ENCODE measurements at regions not wholly inside any gene's neighbourhood (a gene's known extent, or its start where the extent isn't known, plus 50 kb on each side); places are given as distances from the start of the nearest gene placed in this dataset.

DNA sequence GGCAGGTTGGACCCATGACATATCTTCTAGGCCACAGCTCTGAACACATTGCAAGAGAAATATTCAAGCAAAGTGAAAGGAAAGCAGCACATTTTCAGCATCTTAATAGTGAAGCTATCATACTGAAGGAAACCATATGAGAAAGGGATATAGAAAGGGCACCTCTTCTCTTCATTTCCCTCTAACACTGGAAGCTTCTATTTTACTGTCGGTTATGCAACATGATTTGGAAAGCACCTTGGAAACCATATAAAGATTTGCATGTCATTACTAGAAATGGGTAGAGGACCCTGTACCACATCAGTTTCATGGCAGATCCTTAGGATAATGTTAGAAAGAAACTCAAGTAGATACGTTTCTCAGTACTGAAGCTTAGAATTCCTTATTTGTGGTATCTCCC is 70.5 kb upstream of the HMGN3 start:
- no peak overlapping the region for H3K4me3 ChIP-seq (ENCODE audit: control insufficient read depth, low read depth, low read length)
- TF ChIP-seq, protein P1, sequence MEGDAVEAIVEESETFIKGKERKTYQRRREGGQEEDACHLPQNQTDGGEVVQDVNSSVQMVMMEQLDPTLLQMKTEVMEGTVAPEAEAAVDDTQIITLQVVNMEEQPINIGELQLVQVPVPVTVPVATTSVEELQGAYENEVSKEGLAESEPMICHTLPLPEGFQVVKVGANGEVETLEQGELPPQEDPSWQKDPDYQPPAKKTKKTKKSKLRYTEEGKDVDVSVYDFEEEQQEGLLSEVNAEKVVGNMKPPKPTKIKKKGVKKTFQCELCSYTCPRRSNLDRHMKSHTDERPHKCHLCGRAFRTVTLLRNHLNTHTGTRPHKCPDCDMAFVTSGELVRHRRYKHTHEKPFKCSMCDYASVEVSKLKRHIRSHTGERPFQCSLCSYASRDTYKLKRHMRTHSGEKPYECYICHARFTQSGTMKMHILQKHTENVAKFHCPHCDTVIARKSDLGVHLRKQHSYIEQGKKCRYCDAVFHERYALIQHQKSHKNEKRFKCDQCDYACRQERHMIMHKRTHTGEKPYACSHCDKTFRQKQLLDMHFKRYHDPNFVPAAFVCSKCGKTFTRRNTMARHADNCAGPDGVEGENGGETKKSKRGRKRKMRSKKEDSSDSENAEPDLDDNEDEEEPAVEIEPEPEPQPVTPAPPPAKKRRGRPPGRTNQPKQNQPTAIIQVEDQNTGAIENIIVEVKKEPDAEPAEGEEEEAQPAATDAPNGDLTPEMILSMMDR (IDR thresholded peaks at IDR 0.05; ENCODE audit: control insufficient read depth, insufficient read depth, low read depth, low read length, missing control alignments) = no peak
- no peak for DNase-seq (ENCODE audit: low read depth)

DNA sequence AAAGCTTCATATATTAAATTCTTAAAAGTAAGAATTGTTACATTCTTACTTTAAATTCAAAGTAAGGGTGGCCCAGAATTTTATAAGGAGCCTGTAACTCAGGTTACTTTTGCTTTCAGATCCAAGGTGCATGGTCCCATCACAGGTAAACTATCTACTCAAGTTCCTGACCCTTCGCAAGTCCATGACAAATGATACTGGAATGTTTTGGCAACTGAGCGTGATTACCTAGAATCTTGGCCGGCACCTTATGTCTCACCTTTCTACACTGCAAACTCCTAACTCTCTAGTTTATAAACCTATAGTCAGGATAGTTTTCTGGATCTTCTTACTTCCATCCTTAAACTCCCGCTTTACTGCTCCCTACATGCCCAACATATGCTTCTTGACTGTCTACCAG is 67.9 kb upstream of the HMGN3 start:
- TF ChIP-seq, protein P1 (IDR thresholded peaks at IDR 0.05; ENCODE audit: control insufficient read depth, insufficient read depth, low read depth, low read length, missing control alignments) = no peak
- no peak overlapping the region for H3K4me3 ChIP-seq (ENCODE audit: control insufficient read depth, low read depth, low read length)
- DNase-seq (ENCODE audit: low read depth) = no peak

DNA sequence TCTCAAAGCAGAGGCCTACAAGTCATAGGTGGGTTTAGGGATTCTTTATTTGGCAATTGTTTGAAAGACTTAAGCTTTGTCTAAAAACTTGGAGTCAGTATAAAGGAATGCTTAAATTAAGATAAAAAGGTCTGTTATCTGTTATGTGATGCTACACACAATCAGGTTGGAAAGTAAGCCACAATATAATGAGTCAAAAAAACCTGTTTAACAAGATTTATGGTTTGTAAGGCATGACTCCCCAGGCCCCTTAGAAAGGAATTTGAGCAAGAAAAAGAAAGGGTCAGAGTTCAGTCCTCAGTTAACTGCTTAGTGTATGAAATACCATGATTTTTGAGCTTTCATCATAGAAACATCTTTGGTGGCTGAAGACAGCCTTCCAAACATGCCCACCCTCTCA is 66.8 kb upstream of the HMGN3 start:
- no peak overlapping the region for H3K4me3 ChIP-seq (ENCODE audit: control insufficient read depth, low read depth, low read length)
- no peak for DNase-seq (ENCODE audit: low read depth)
- TF ChIP-seq, protein P1 (IDR thresholded peaks at IDR 0.05; ENCODE audit: control insufficient read depth, insufficient read depth, low read depth, low read length, missing control alignments) = no peak

DNA sequence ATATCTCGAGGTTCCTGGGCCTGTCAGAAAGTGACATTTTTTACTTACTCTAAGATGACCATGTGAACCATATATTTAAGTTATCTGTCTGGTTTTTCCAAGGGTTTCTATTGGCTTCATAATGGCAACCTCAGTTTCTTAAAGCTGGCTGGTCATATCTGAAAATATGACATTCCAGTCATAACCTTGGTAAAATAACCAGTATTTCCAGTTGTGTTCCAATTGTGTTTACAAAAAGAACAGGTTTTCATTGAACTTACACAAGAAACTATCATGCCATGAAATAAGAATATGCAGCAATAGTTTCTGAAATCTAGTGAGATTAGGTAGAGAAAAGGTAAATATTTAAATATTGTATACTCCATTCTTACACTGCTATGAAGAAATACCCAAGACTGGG is 61.7 kb upstream of the HMGN3 start:
- no peak overlapping the region for H3K4me3 ChIP-seq (ENCODE audit: control insufficient read depth, low read depth, low read length)
- no peak for DNase-seq (ENCODE audit: low read depth)
- TF ChIP-seq, protein P1 (IDR thresholded peaks at IDR 0.05; ENCODE audit: control insufficient read depth, insufficient read depth, low read depth, low read length, missing control alignments) = no peak

All from AG09309 (cell line).